ENCODE measurements at regions not wholly inside any gene's neighbourhood (a gene's known extent, or its start where the extent isn't known, plus 50 kb on each side); places are given as distances from the start of the nearest gene placed in this dataset.

DNA sequence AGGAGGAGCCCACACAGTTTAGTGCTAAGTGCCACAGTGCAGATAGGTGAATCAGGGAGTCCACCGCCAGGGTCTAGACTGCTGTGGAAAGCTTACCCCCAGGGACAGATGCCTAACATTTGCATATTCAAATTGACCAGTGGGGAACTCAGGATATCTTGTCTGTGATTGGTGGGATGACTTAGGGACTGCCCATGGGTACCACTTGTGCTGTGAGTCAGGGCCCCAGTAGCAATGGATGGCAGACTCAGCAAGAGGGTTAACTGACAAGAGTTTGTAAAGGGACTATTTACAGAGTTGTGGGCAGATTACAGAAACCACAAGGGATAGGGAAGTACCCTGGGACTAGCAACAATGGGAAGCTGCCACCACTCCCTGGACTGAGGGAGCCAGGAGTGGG, 282.1 kb downstream of the BCOR start:
- no peak for DNase-seq (ENCODE audit: low read depth in 2 of 3, low spot score in 1 of 3)

DNA sequence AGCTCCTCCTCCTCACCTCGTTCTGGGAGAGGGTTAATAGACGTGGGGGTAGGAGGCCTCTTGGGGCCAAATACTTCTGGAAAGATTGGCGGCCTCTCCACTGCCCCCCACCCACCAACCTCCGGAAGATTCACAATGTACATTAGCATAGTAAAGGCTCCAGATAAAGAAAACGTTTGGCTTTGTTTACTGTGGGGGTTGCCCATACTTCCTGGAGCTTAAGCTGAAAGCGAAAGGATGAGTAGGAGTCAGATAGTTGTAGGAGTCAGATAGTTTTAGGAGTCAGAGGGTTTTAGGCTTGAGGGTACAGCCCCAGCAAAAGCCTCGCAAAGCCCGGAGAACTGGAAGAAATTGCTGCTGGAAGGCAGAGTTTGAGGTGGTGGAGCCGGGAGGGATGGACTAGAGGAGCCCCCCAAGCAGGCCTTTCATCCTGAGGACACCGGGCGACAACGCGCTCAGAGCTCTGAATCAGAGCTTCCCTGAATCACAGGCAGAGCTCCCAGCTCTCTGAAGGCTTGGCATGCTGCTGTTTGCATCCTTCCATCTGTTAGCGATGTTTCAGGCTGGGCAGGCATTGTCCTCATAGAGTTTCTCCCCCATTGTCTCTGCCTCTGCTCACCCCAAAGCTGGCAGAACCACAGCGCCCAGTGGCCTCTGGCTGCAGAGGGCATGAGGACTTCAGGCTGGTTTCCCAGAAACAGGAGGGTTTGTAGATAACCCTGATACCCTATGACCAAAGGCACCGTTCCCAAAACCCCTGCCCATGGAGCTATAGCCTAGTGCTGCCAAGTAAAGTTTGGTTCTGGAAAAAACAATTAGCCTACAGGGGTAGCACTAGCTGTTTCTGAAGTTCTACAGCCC, 280.7 kb downstream of the BCOR start:
- DNase-seq (ENCODE audit: low read depth in 2 of 3, low spot score in 1 of 3) = no peak

- DNase-seq (ENCODE audit: low read depth in 2 of 3, low spot score in 1 of 3) = no peak
These were observed 279.8 kb downstream of the BCOR start for GRCh38 chrX:39817754-39818470.

DNA sequence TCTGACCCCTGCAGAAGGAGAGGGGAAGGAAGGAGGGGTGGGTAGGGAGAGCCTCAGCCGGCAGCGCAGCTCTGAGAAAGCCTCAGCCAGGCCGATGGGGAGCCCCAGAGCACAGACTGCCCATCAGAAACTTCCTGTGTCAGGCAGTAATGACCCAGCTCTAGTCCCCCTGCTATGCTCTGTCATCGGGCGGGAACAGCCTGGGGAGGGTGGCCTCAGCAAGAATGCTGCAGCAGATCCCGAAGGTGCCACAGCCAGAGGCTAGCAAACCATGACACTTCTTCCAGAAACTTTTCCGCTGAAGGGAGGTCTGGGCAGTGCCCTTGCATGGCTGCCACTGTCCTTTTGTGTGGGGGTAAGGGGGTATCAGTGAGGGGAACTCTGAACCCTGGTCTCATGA, 279.0 kb downstream of the BCOR start:
- DNase-seq (ENCODE audit: low read depth in 2 of 3, low spot score in 1 of 3) = no peak

- DNase-seq (ENCODE audit: low read depth in 2 of 3, low spot score in 1 of 3) = no peak
These were observed 277.6 kb downstream of the BCOR start for GRCh38 chrX:39819921-39820849.

DNA sequence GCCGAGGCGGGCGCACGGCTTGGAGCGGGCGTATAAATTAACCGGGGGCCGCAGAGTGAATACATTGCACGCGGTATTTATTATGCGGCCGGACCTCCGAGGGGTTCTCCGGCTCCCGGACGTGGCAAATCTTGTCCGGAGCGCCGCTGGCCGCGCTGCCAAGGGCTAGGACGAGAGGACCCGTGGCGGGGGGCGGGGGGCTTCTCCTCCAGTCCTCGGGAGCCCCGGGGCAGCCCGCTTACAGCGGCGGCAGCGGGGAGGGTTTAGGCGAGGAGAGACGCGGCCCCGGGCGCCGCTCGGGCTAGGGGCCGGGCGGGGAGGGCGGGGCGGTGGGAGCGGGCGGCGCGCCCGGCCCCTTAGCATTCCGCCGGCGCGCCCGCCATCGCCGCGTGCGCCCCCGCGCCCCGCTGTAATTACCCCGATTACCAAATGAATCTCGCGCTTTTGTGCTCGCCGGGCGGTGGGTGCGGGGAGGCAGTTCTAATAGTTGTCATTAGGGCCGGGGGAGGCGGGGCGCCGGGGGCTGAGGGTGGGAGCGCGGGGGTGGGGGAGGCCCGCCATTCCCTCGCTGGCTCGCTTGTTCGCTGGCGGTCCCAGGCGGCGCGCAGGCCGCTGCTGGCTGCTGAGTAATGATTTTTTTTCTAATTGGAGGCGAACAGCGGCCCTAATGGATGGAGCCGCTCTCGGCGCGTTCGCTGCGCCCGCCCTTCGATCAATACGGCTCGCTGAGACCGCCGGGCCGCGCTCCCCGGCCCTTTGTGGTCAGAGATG, 276.6 kb downstream of the BCOR start:
- DNase-seq (ENCODE audit: low read depth in 2 of 3, low spot score in 1 of 3) = no peak

DNA sequence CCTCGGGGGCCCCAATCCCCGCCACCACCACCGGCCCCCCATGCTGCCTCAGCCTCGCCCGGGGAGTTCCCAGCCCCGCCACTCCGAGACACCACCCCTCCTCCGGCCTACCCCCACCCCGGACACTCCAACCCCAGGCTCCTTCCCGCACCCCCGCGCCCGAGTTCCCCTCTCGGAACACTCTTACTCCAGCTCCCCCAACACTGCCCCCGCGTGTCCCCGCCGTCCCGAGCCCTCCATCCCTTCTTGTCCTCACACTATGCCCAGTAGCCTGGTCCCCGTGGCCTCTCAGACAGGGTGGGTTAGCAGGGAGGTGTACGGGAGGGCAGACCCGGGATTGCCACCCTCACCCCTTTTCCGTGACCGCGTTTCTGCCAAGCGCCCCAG, 276.1 kb downstream of the BCOR start:
- no peak for DNase-seq (ENCODE audit: low read depth in 2 of 3, low spot score in 1 of 3)

GRCh38 chrX:39822133-39822748, 275.5 kb downstream of the BCOR start:
- DNase-seq (ENCODE audit: low read depth in 2 of 3, low spot score in 1 of 3) = no peak

GRCh38 chrX:39823424-39823823, 274.3 kb downstream of the BCOR start:
- DNase-seq (ENCODE audit: low read depth in 2 of 3, low spot score in 1 of 3) = no peak

- no peak for DNase-seq (ENCODE audit: low read depth in 2 of 3, low spot score in 1 of 3)
These were observed 273.9 kb downstream of the BCOR start for GRCh38 chrX:39823854-39824253.

DNA sequence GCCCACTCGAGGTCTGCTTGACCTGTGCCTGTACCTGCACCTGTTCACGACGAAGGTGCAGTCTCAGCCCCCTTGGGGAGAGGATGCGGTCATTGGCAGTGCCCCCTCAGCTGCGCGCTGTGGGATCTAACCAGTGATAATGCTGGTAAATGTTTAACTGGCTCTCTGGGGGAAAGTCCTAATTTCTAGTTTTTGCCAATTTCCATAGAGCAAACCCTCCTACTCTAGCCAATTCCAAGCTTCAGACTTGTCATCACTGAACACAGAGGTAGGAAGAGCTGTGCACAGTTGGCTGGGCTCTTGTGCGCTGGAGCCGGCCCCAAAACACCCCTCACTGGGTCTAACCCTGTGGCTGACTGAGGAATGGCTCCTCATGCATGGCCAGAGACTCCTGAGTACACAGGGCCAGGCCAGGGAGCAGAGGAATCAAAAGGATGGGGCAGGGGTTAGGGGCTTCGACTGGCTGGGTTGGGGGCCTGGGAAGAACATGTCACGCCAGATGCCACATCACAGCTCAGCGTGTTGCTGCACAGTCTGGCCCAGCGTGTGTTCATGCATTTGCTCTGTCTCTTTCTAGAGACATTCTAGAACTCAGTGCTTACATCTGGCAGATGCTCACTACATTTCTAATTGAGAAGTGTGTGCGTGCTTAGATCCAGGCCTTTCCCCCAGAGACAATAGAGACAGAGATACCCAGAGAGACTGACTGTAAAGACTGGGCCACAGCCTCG, 270.8 kb downstream of the BCOR start:
- DNase-seq (ENCODE audit: low read depth in 2 of 3, low spot score in 1 of 3) = no peak

- no peak for DNase-seq (ENCODE audit: low read depth in 2 of 3, low spot score in 1 of 3)
These were observed 269.8 kb downstream of the BCOR start for GRCh38 chrX:39827951-39828350.

DNA sequence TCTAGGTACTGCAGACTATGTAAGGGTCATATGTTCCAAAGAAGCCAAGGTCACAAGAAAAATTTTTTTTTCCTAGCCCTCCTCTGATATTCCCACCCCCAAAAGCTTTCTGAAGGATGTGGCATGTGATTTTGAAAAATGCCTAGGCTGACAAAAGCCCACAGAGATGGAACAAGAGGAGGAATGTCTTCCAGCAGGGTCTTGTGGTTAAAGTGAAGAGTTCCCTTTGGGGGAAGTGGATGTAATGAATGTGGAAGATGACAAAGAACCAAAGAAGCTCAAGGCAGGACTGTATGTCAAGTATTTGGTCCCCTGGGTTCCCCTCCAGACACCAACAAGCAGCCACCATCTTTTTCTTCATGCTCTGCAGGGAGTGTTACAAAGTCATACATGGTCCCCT, 268.8 kb downstream of the BCOR start:
- DNase-seq (ENCODE audit: low read depth in 2 of 3, low spot score in 1 of 3) = no peak

DNA sequence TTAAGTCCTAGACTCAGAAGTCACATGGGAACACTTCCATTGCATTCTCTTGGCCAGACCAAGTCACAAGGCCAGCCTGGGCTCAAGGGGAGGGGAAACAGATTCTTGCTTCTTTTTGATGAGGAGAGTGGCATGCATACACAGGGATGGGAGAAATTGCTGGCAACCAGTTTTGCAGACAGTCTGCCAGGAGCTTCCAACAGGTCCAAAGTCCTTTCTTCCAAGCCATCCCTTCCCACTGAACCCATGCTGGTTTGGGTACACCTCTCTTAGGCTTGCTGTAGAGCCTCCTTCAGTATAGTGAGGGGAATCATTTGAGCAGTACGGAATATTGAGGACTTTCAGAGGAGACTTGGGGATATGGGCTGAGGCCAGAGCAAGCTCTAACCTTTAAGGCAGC, 267.8 kb downstream of the BCOR start:
- no peak for DNase-seq (ENCODE audit: low read depth in 2 of 3, low spot score in 1 of 3)

- no peak for DNase-seq (ENCODE audit: low read depth in 2 of 3, low spot score in 1 of 3)
These were observed 267.3 kb downstream of the BCOR start for GRCh38 chrX:39830414-39830813.

GRCh38 chrX:39832211-39832610, 265.5 kb downstream of the BCOR start:
- DNase-seq (ENCODE audit: low read depth in 2 of 3, low spot score in 1 of 3) = no peak

DNA sequence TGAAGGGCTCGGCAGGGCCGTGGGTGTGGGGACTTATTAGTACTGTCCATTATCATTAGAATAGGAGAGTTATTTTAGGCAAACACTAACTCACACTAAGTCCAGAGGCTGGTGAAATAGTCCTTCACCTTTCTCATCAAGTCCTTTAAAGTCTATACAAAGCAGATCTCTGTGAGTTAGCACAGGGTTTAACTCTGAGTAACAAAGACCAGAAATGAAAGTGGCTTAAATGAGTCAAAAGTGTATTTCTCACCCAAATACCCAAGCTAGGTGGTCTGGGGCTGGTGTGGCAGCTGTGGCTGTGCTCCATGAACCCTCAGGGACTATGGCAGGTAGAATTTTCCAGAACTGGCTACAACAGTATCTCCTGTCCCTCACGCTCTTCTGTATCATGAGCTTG, 263.2 kb downstream of the BCOR start:
- no peak for DNase-seq (ENCODE audit: low read depth in 2 of 3, low spot score in 1 of 3)

- no peak for DNase-seq (ENCODE audit: low read depth in 2 of 3, low spot score in 1 of 3)
These were observed 262.5 kb downstream of the BCOR start for GRCh38 chrX:39835241-39835640.

DNA sequence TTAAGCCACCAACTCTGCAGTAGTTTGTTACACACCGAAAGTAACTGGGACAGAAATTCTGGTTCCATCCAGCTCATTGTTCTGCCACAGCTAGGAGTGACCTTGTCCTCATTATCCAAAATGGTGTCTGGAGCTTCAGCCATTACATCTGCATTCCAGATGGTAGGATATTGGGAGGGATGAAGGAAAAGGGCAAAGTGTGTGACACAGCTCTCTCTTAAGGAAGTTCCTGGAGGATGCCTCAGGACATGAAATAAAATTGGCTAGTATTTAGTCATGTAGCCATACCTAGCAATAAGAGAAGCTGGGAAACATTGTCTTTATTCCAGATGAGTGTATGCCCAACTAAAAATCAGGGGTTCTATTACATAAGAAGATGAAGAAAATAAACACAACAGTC, 262.0 kb downstream of the BCOR start:
- DNase-seq (ENCODE audit: low read depth in 2 of 3, low spot score in 1 of 3) = no peak

Data from stimulated activated CD4-positive, alpha-beta T cell treated with anti-CD3 and anti-CD28 coated beads, Interleukin-12 subunit alpha, Interleukin-12 subunit beta, amount 100 ng/mL, for 48 hours (primary cell).